GM12872 (cell line): ENCODE measurements at regions not wholly inside any gene's neighbourhood (a gene's known extent, or its start where the extent isn't known, plus 50 kb on each side); places are given as distances from the start of the nearest gene placed in this dataset.

ENCODE experiments used
- CTCF ChIP-seq: IDR thresholded peaks from 3 replicates; pipeline ENCODE4 v1.5.1; 2011; ENCODE audit warnings: low read depth, mild to moderate bottlenecking, low read length, moderate library complexity; ENCODE audit not compliant: insufficient read depth

DNA sequence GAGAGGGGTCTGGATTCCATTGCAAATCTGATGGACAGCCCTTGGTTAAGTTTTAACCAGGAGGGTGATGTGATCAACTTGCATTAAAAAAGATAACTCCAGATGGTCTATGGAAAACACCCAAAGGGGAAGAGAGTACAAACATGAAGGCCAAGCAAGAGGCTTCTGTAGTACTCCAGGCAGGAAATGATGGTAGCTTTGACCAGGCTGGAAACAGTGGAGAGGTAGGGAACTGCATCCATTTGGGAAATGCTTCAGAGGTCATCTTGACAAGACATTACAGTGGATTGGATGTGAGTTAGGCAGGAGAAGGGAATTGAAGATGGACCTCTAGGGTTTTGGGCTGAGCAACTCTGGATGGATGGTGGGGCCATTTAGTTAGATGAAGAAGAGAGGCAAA is 391.1 kb downstream of the IPO8 start:
- no peak for TF ChIP-seq CTCF

GRCh38 chr12:30301291-30301690 is 394.4 kb downstream of the IPO8 start:
- TF ChIP-seq CTCF, result no peak

DNA sequence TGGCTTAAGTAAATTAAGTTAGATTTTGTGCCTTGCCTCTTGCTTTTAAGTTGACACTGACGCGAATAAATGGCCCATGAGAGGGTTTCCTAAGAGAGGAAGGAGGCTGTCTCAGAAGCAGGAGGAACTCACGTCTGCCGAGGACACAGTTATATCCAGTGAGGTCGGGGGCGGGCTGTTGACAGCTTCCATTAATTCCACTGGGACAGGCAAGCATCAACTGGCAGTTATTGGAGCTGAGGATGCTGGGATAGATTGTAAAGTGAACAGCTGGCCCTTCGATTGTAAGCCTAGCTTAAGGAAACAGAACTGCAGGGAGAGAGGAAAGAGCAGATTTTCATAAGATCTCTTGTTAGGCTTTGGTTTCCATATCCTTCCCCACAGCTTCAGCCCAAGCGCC is 399.2 kb downstream of the IPO8 start:
- no peak for TF ChIP-seq CTCF

GRCh38 chr12:30286345-30286926 is 409.2 kb downstream of the IPO8 start:
- TF ChIP-seq CTCF, result peak; percentile 42; the same call in 2 of the 3 replicates

- no peak for TF ChIP-seq CTCF
These were observed 417.3 kb downstream of the IPO8 start for GRCh38 chr12:30278401-30278800.

DNA sequence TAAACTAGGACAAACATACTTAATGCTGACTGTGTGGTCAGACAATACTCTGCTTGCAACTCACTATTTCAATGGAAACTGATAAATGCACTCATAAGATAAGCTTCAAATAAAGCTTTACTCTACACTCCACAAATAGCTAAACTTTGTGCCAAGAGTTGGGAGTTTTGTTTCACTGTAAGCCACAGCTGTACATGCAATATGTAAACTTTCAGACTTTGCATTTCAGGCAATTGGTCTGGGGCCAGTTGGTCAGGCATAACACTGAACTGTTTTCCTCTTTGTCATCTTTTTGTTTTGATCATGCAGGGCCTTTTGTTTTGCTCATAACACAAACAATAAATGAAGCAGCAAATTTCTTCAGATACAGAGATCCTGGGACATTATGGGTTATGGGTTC is 426.2 kb downstream of the IPO8 start:
- TF ChIP-seq CTCF, result no peak

- no peak for TF ChIP-seq CTCF
These were observed 427.6 kb downstream of the IPO8 start for GRCh38 chr12:30268041-30268440.
